AG04450 (cell line): ENCODE measurements at regions not wholly inside any gene's neighbourhood (a gene's known extent, or its start where the extent isn't known, plus 50 kb on each side); places are given as distances from the start of the nearest gene placed in this dataset.
A peak's percentile ranks its signal among the peaks of the same experiment; 100 is the strongest.

ENCODE experiments used
- CTCF ChIA-PET: fragments of 300-600, 350-600 bp; formaldehyde crosslinking; extraction: SDS; loops from one replicate; lab custom pipeline; 2022; ENCODE audit warnings: antibody characterized with exemption, inconsistent platforms; lab: Charles Lee
- POLR2A ChIA-PET: fragments of 350-600 bp; formaldehyde crosslinking; extraction: SDS; loops from one replicate; lab custom pipeline; 2021; ENCODE audit warnings: antibody characterized with exemption, inconsistent platforms; lab: Yijun Ruan, JAX
- DNase-seq: peaks from one replicate; pipeline ENCODE4 v3.0.0-alpha.2; 2011; ENCODE audit warnings: low read depth, low spot score
- H3K27ac ChIP-seq: one replicate; pipeline ENCODE4 v1.5.1; 2012; ENCODE audit warnings: low read depth, low read length, control low read depth
- H3K27me3 ChIP-seq: one replicate; pipeline ENCODE4 v1.6.0; 2012; ENCODE audit warnings: low read length; ENCODE audit not compliant: control insufficient read depth, insufficient read depth
- H3K4me3 ChIP-seq: 2 replicates; pipeline ENCODE4 v1.5.1; 2011; ENCODE audit warnings: mild to moderate bottlenecking, low read depth, low read length, control low read depth
- H3K9me3 ChIP-seq: 2 replicates; pipeline ENCODE4 v1.5.1; 2012; ENCODE audit warnings: low read length; ENCODE audit not compliant: control insufficient read depth, insufficient read depth
- TF ChIP-seq, protein P1 (sequence below): IDR thresholded peaks from 2 replicates; pipeline ENCODE4 v1.5.1; 2011; ENCODE audit warnings: low read depth, low read length, control low read depth, inconsistent platforms

DNA sequence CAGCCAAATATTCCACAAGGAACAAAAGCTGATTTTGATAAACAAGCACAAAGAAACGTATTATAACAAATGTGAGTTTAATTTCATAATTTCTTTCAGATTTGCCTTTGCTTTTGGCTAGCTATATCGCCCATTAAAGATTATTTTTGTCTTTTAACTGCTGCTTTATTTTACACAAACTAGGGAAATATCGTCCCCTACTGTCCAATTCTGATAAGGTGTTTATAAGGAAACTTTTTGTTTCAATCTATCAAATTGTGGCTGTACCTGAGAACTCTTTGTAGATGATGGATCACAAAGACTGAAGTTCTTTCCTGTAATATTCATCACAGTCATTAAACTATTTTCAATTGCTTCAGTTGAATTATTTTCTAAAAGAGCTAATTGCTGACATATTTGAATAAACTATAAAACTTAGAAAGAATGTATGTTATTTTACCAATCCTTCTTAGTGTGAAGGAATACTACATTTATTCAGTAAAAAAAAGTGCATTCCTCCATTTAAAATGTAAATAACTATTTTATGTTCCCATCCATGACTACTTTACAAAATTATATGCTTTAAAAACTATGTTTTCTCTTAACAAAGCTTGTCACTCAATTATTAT lies 431.3 kb upstream of the ITGA1 start:
- TF ChIP-seq, protein P1, sequence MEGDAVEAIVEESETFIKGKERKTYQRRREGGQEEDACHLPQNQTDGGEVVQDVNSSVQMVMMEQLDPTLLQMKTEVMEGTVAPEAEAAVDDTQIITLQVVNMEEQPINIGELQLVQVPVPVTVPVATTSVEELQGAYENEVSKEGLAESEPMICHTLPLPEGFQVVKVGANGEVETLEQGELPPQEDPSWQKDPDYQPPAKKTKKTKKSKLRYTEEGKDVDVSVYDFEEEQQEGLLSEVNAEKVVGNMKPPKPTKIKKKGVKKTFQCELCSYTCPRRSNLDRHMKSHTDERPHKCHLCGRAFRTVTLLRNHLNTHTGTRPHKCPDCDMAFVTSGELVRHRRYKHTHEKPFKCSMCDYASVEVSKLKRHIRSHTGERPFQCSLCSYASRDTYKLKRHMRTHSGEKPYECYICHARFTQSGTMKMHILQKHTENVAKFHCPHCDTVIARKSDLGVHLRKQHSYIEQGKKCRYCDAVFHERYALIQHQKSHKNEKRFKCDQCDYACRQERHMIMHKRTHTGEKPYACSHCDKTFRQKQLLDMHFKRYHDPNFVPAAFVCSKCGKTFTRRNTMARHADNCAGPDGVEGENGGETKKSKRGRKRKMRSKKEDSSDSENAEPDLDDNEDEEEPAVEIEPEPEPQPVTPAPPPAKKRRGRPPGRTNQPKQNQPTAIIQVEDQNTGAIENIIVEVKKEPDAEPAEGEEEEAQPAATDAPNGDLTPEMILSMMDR, result peak; percentile 74
- H3K4me3 ChIP-seq, result no peak overlapping the region
- no peaks in the 10 kb centered on the region for H3K9me3 ChIP-seq
- no peak for DNase-seq
- POLR2A ChIA-PET, result no interaction called here
- CTCF ChIA-PET, result interaction anchor here (0.7 to 3.3 kb wide), 9 partner anchors 9 to 1398 kb away, joined by 3 to 19 read pairs (median 5); no protein-coding TSS in a partner anchor
- H3K27me3 ChIP-seq, result no peaks in the 10 kb centered on the region
- H3K27ac ChIP-seq, result no peak overlapping the region

DNA sequence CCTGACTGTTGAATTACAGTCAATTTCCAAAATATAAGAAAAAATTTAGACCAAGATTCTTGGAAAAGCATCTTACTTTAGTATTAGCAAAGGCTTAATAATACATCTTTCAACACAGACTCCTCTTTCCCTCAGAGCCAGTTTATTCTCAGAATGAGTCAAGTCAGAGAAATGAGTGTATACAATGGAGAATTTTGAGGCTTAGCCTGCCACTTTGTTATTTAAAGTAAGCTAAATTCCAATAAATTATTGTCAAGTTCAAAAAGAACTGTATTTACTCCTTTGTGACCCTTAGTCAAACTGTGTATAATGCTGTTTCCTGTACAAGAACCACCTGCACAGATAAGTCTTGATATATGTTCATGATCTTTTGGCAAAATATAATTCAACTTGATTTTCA lies 428.5 kb upstream of the ITGA1 start:
- ChIA-PET POLR2A (no interaction called here), CTCF (no interaction called here)
- no peak for DNase-seq
- Histone ChIP-seq H3K9me3 (no peaks in the 10 kb centered on the region), H3K27me3 (no peaks in the 10 kb centered on the region), H3K27ac (no peak overlapping the region), H3K4me3 (no peak overlapping the region)
- TF ChIP-seq, protein P1, result no peak

DNA sequence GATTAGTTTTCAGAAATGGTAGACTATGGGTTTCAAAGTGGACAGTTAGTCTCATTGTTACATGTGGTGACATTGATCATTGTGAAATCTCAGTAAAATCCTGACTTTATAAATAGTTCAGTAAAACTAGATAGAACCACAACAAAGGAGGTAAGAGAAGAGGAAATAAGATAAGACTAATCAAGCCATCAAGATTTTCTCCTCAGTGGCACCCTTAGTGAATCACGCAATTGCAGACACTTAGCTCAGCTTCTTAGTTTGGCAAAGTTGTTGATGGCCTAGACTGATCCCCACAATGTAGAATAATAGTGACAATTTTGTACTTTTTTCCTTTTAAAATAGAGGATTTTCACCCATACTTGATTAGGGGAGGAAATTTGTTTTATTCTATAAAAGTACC lies 426.7 kb upstream of the ITGA1 start:
- DNase-seq, result no peak
- TF ChIP-seq, protein P1, result no peak
- H3K27me3 ChIP-seq, result no peaks in the 10 kb centered on the region
- H3K27ac ChIP-seq, result no peak overlapping the region
- H3K9me3 ChIP-seq, result no peaks in the 10 kb centered on the region
- POLR2A ChIA-PET, result no interaction called here
- CTCF ChIA-PET, result interaction anchor here (1.8 kb wide), 1 partner anchor 1402 kb away, joined by 5 read pairs; no protein-coding TSS in a partner anchor
- H3K4me3 ChIP-seq, result no peak overlapping the region

DNA sequence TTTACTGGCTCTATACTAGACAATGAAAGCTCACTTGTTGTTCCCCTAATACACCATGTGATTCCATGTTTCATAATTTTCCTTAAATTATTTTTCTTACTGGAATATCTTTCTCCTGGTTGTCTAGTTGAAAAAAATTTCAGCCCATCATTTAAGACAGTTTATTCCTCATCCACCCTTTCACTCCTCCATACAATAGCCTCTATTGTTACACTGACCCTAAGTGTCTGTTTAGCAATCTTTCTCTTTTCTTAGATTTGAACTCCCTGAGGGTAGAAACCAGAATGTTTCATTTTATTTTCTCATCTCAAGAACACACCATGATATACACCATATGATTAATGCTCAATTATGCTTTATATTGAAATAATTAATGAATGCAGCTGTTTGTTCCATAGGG lies 413.4 kb upstream of the ITGA1 start:
- Histone ChIP-seq H3K9me3 (no peaks in the 10 kb centered on the region), H3K4me3 (no peak overlapping the region), H3K27me3 (no peaks in the 10 kb centered on the region), H3K27ac (no peak overlapping the region)
- CTCF ChIA-PET, result no interaction called here
- no peak for DNase-seq
- POLR2A ChIA-PET, result no interaction called here
- TF ChIP-seq, protein P1, result no peak

DNA sequence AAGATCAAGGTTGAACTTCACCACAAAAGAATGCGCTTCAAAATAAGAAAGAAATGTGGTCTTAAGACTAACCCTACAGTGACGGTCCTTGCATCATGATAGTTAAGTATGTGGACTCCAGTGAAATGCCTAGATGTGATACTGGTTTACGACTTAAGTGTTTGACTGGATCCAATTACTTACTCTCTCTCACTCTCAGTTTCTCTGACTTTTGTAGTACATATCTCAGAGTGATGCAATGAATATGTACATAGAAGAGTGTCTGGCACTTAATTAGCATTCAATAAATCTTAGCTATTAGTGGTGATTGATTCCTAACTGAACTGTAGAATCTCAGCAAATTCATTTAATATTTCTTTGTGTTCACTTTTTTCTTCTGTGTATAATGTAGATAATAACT lies 411.7 kb upstream of the ITGA1 start:
- TF ChIP-seq, protein P1, result no peak
- Histone ChIP-seq H3K4me3 (no peak overlapping the region), H3K27me3 (no peaks in the 10 kb centered on the region), H3K9me3 (no peaks in the 10 kb centered on the region), H3K27ac (no peak overlapping the region)
- ChIA-PET CTCF (no interaction called here), POLR2A (no interaction called here)
- no peak for DNase-seq
